ENCODE measurements at regions not wholly inside any gene's neighbourhood (a gene's known extent, or its start where the extent isn't known, plus 50 kb on each side); places are given as distances from the start of the nearest gene placed in this dataset.

GRCh38 chr18:2104620-2105462 is 466.5 kb downstream of the METTL4 start:
- H3K27me3 ChIP-seq (replicated peaks) = no peaks in the 10 kb centered on the region
- H3K27ac ChIP-seq = no peak overlapping the region
- peak; percentile 38 for DNase-seq
- TF ChIP-seq CTCF (IDR thresholded peaks at IDR 0.05; ENCODE audit: low read depth, low read length, missing control alignments) = peak; percentile 85
- no peak overlapping the region for H3K4me3 ChIP-seq (ENCODE audit: low read depth, low read length)
- H3K36me3 ChIP-seq (replicated peaks) = no peaks in the 10 kb centered on the region
- in situ Hi-C loops (cut with HindIII; ENCODE audit: low pct_ligation_motif_present, low sequenced_read_pairs) = loop anchor here (25.0 kb wide), 1 partner anchor 407 kb away; no protein-coding TSS in a partner anchor

- DNase-seq = peak; percentile 17
- no peaks in the 10 kb centered on the region for H3K36me3 ChIP-seq (replicated peaks)
- H3K27ac ChIP-seq = no peak overlapping the region
- no peak overlapping the region for H3K4me3 ChIP-seq (ENCODE audit: low read depth, low read length)
- no peaks in the 10 kb centered on the region for H3K27me3 ChIP-seq (replicated peaks)
- in situ Hi-C loops (cut with HindIII; ENCODE audit: low pct_ligation_motif_present, low sequenced_read_pairs) = loop anchor here (25.0 kb wide), 1 partner anchor 404 kb away; no protein-coding TSS in a partner anchor
- TF ChIP-seq CTCF (IDR thresholded peaks at IDR 0.05; ENCODE audit: low read depth, low read length, missing control alignments) = no peak
Measured at GRCh38 chr18:2108591-2108990, 462.7 kb downstream of the METTL4 start.

GRCh38 chr18:2111456-2111855 is 459.8 kb downstream of the METTL4 start:
- Histone ChIP-seq H3K27ac (no peak overlapping the region), H3K36me3 (replicated peaks) (no peaks in the 10 kb centered on the region), H3K27me3 (replicated peaks) (no peaks in the 10 kb centered on the region), H3K4me3 (ENCODE audit: low read depth, low read length) (no peak overlapping the region)
- in situ Hi-C loops (cut with HindIII; ENCODE audit: low pct_ligation_motif_present, low sequenced_read_pairs) = loop anchor here (25.0 kb wide), 1 partner anchor 401 kb away; no protein-coding TSS in a partner anchor
- peak; percentile 22 for DNase-seq
- no peak for TF ChIP-seq CTCF (IDR thresholded peaks at IDR 0.05; ENCODE audit: low read depth, low read length, missing control alignments)

GRCh38 chr18:2112435-2113045 is 458.8 kb downstream of the METTL4 start:
- no peak overlapping the region for H3K4me3 ChIP-seq (ENCODE audit: low read depth, low read length)
- no peaks in the 10 kb centered on the region for H3K27me3 ChIP-seq (replicated peaks)
- no peaks in the 10 kb centered on the region for H3K36me3 ChIP-seq (replicated peaks)
- DNase-seq = no peak
- in situ Hi-C loops (cut with HindIII; ENCODE audit: low pct_ligation_motif_present, low sequenced_read_pairs) = loop anchor here (25.0 kb wide), 1 partner anchor 400 kb away; no protein-coding TSS in a partner anchor
- no peak overlapping the region for H3K27ac ChIP-seq
- TF ChIP-seq CTCF (IDR thresholded peaks at IDR 0.05; ENCODE audit: low read depth, low read length, missing control alignments) = no peak

GRCh38 chr18:2114289-2114688 is 457.0 kb downstream of the METTL4 start:
- no peaks in the 10 kb centered on the region for H3K27me3 ChIP-seq (replicated peaks)
- TF ChIP-seq CTCF (IDR thresholded peaks at IDR 0.05; ENCODE audit: low read depth, low read length, missing control alignments) = no peak
- no peak for DNase-seq
- H3K4me3 ChIP-seq (ENCODE audit: low read depth, low read length) = no peak overlapping the region
- no peaks in the 10 kb centered on the region for H3K36me3 ChIP-seq (replicated peaks)
- no peak overlapping the region for H3K27ac ChIP-seq
- in situ Hi-C loops (cut with HindIII; ENCODE audit: low pct_ligation_motif_present, low sequenced_read_pairs) = loop anchor here (25.0 kb wide), 1 partner anchor 398 kb away; no protein-coding TSS in a partner anchor
